Liver (tissue), 3 donors: ENCODE measurements at regions not wholly inside any gene's neighbourhood (a gene's known extent, or its start where the extent isn't known, plus 50 kb on each side); places are given as distances from the start of the nearest gene placed in this dataset.

Experiments used
- CTCF ChIP-seq: fragments of 150-350 bp; IDR thresholded peaks from 2 replicates; pipeline ENCODE4 v1.5.1; 2017; ENCODE audit warnings: improper control_type of control experiment, low read depth, low read length; ENCODE audit not compliant: missing input control
- EGR1 ChIP-seq, 2 donors: IDR thresholded peaks; 2 replicates each; pipeline ENCODE4 v1.6.1; 2016 to 2018; ENCODE audit warnings: antibody characterized with exemption in 2 of 2, low read depth in 2 of 2
- FOXA2 ChIP-seq: IDR thresholded peaks from 2 replicates; pipeline ENCODE4 v1.6.1; 2016; ENCODE audit warnings: antibody characterized with exemption
- GABPA ChIP-seq, 2 donors: IDR thresholded peaks in 1 of 2; conservative IDR thresholded peaks in 1 of 2; 2 replicates each; pipeline ENCODE4 v1.6.1; 2016; ENCODE audit warnings: antibody characterized with exemption in 2 of 2, mild to moderate bottlenecking in 1 of 2, moderate library complexity in 1 of 2
- HNF4G ChIP-seq: IDR thresholded peaks from 2 replicates; pipeline ENCODE4 v1.6.1; 2016; ENCODE audit warnings: antibody characterized with exemption
- JUND ChIP-seq, 2 donors: IDR thresholded peaks; 2 replicates each; pipeline ENCODE4 v1.6.1; 2016; ENCODE audit warnings: antibody characterized with exemption in 2 of 2
- RAD21 ChIP-seq, 2 donors: IDR thresholded peaks; 2 replicates each; pipeline ENCODE4 v1.6.1; 2016; ENCODE audit warnings: antibody characterized with exemption in 2 of 2, mild to moderate bottlenecking in 2 of 2
- SP1 ChIP-seq: IDR thresholded peaks from 2 replicates; pipeline ENCODE4 v1.6.1; 2018; ENCODE audit warnings: antibody characterized with exemption, mild to moderate bottlenecking
- TAF1 ChIP-seq: conservative IDR thresholded peaks from 2 replicates; pipeline ENCODE4 v1.6.1; 2016; ENCODE audit warnings: antibody characterized with exemption, mild to moderate bottlenecking
- YY1 ChIP-seq: IDR thresholded peaks from 2 replicates; pipeline ENCODE4 v1.6.1; 2016; ENCODE audit warnings: antibody characterized with exemption, mild to moderate bottlenecking
- ZBTB33 ChIP-seq: IDR thresholded peaks from 2 replicates; pipeline ENCODE4 v1.6.1; 2016; ENCODE audit warnings: antibody characterized with exemption
- TF ChIP-seq, protein P1 (sequence below): IDR thresholded peaks from 2 replicates; pipeline ENCODE4 v1.6.1; 2016; ENCODE audit warnings: antibody characterized with exemption, mild to moderate bottlenecking
- TF ChIP-seq, protein P2 (sequence below): IDR thresholded peaks from 2 replicates; pipeline ENCODE4 v1.6.1; 2016; ENCODE audit warnings: antibody characterized with exemption
- TF ChIP-seq, protein P3 (sequence below): IDR thresholded peaks from 2 replicates; pipeline ENCODE4 v1.6.1; 2016; ENCODE audit warnings: antibody characterized with exemption
- donor health status: healthy.
- donor health status: healthy.

DNA sequence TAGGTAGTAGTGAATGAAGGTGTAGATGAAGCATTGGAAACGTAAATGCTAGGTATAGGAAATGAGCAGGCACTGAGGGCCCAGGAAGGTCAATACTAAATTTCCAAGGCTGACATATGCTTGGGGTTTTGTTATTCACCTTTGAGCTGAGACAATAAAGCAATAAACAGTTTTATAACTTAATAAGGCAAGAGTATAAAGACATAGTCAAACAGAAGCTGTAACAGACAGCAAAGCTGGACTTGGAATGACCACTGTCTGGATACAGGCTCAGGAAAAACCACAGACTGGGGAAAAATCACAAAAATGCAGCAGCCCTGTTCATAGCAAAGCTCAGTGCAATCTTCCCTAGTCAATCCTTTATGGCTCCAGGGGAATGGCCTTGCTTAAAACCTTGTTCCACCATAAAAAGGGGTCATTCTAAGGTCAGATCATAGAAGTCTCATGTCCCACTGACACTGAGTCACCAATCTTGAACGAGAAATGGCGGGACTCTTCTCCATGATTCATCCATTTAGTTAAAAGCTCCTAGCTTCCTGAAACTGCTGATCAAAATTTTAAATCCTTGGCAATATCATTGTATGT, 493.3 kb downstream of the CMPK2 start:
- no peak for TF ChIP-seq RAD21 (IDR thresholded peaks at IDR 0.05)
- no peak for TF ChIP-seq TAF1
- no peak for TF ChIP-seq CTCF
- TF ChIP-seq, protein P1, sequence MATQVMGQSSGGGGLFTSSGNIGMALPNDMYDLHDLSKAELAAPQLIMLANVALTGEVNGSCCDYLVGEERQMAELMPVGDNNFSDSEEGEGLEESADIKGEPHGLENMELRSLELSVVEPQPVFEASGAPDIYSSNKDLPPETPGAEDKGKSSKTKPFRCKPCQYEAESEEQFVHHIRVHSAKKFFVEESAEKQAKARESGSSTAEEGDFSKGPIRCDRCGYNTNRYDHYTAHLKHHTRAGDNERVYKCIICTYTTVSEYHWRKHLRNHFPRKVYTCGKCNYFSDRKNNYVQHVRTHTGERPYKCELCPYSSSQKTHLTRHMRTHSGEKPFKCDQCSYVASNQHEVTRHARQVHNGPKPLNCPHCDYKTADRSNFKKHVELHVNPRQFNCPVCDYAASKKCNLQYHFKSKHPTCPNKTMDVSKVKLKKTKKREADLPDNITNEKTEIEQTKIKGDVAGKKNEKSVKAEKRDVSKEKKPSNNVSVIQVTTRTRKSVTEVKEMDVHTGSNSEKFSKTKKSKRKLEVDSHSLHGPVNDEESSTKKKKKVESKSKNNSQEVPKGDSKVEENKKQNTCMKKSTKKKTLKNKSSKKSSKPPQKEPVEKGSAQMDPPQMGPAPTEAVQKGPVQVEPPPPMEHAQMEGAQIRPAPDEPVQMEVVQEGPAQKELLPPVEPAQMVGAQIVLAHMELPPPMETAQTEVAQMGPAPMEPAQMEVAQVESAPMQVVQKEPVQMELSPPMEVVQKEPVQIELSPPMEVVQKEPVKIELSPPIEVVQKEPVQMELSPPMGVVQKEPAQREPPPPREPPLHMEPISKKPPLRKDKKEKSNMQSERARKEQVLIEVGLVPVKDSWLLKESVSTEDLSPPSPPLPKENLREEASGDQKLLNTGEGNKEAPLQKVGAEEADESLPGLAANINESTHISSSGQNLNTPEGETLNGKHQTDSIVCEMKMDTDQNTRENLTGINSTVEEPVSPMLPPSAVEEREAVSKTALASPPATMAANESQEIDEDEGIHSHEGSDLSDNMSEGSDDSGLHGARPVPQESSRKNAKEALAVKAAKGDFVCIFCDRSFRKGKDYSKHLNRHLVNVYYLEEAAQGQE = no peak
- TF ChIP-seq, protein P2, sequence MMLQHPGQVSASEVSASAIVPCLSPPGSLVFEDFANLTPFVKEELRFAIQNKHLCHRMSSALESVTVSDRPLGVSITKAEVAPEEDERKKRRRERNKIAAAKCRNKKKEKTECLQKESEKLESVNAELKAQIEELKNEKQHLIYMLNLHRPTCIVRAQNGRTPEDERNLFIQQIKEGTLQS = no peak
- TF ChIP-seq, protein P3, sequence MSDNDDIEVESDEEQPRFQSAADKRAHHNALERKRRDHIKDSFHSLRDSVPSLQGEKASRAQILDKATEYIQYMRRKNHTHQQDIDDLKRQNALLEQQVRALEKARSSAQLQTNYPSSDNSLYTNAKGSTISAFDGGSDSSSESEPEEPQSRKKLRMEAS = no peak
- TF ChIP-seq YY1 = no peak
- TF ChIP-seq SP1 = no peak
- TF ChIP-seq ZBTB33 = no peak
- TF ChIP-seq EGR1 (IDR thresholded peaks at IDR 0.05; ENCODE audit: low read depth in 2 of 2) = no peak
- no peak for TF ChIP-seq GABPA (IDR thresholded peaks at IDR 0.05 in 1 of 2, conservative IDR thresholded peaks at IDR 0.05 in 1 of 2)
- TF ChIP-seq JUND (IDR thresholded peaks at IDR 0.05) = no peak
- no peak for TF ChIP-seq FOXA2
- TF ChIP-seq HNF4G = no peak
